DOHH2 (cell line): ENCODE measurements at regions not wholly inside any gene's neighbourhood (a gene's known extent, or its start where the extent isn't known, plus 50 kb on each side); places are given as distances from the start of the nearest gene placed in this dataset.

Experiments
- CTCF ChIP-seq: fragments of 200-600 bp; sonication (generic); IDR thresholded peaks from one replicate; pipeline ENCODE4 v1.5.1; 2014; ENCODE audit warnings: antibody characterized with exemption, mild to moderate bottlenecking, low read depth, low read length; ENCODE audit not compliant: poor library complexity, severe bottlenecking
- EZH2phosphoT487 ChIP-seq: fragments of 200-600 bp; sonication (generic); IDR thresholded peaks from 2 replicates; pipeline ENCODE4 v1.6.1; 2017; ENCODE audit warnings: borderline replicate concordance, mild to moderate bottlenecking, antibody characterized with exemption, low read length, moderate library complexity, mixed read lengths

- TF ChIP-seq CTCF = no peak
- no peak for TF ChIP-seq EZH2phosphoT487
These were observed 262.8 kb upstream of the RARB start for GRCh38 chr3:25165306-25165705.
